Activated CD8-positive, alpha-beta T cell treated with anti-CD3 and anti-CD28 coated beads for 36 hours (primary cell): ENCODE measurements at regions not wholly inside any gene's neighbourhood (a gene's known extent, or its start where the extent isn't known, plus 50 kb on each side); places are given as distances from the start of the nearest gene placed in this dataset.

Experiments
- ATAC-seq: fragments of 200-7000 bp; cut with Tn5 transposase; one replicate; pipeline ENCODE4 v1.10.0; 2021; ENCODE audit warnings: mild to moderate bottlenecking, moderate library complexity
- CTCF ChIA-PET: fragments of 350-600 bp; sonication (Branson Sonifier 250); formaldehyde crosslinking; loops from one replicate; lab custom pipeline; 2021; ENCODE audit warnings: antibody characterized with exemption; lab: Charles Lee
- POLR2A ChIA-PET: fragments of 350-600 bp; sonication (Branson Sonifier 250); formaldehyde crosslinking; loops from one replicate; lab custom pipeline; 2021; ENCODE audit warnings: antibody characterized with exemption; lab: Charles Lee
- DNase-seq: peaks from one replicate; pipeline ENCODE4 v3.0.0-alpha.2; 2020
- H3K27ac Mint-ChIP-seq: one replicate; pipeline ENCODE4 v1.8.0; 2021; ENCODE audit warnings: mild to moderate bottlenecking, mixed read lengths
- H3K27me3 Mint-ChIP-seq: one replicate; pipeline ENCODE4 v1.8.0; 2021; ENCODE audit warnings: mixed read lengths
- H3K36me3 Mint-ChIP-seq: one replicate; pipeline ENCODE4 v1.8.0; 2021; ENCODE audit warnings: low read depth, mixed read lengths
- H3K4me1 Mint-ChIP-seq: one replicate; pipeline ENCODE4 v1.8.0; 2021; ENCODE audit warnings: low read depth, mixed read lengths
- H3K4me3 Mint-ChIP-seq: one replicate; pipeline ENCODE4 v1.8.0; 2021; ENCODE audit warnings: mild to moderate bottlenecking, moderate library complexity, mixed read lengths
- H3K9me3 Mint-ChIP-seq: one replicate; pipeline ENCODE4 v1.8.0; 2021; ENCODE audit warnings: mixed read lengths
- intact Hi-C: fragments of 100-400 bp; cut with micrococcal nuclease; formaldehyde crosslinking; loops from one replicate; pipeline ENCODE4 v1.10.0; 2022
- TF ChIP-seq, protein P1 (sequence below): fragments of 200-600 bp; IDR thresholded peaks from one replicate; pipeline ENCODE4 v1.8.0; 2022; ENCODE audit warnings: antibody characterized with exemption, mild to moderate bottlenecking

DNA sequence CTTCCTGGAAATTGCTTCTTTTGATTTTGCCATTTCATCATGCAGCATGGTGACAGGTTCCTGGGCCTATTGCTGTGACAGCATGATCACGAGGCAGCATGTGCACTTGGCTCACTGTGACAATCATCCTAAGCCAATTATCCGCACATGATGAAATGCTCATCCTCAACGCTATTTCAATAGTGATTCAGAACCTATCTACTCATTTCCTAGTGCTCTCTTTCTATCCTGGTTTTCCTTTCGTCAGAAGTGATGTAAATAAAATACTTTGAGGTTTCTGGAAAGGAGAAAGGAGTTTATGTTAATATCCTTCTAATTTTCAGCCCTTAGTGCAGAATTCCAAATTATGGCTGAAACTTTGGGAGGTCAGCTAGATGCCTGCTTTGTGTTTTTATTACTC lies 110.6 kb upstream of the ADAMTS5 start:
- TF ChIP-seq, protein P1, sequence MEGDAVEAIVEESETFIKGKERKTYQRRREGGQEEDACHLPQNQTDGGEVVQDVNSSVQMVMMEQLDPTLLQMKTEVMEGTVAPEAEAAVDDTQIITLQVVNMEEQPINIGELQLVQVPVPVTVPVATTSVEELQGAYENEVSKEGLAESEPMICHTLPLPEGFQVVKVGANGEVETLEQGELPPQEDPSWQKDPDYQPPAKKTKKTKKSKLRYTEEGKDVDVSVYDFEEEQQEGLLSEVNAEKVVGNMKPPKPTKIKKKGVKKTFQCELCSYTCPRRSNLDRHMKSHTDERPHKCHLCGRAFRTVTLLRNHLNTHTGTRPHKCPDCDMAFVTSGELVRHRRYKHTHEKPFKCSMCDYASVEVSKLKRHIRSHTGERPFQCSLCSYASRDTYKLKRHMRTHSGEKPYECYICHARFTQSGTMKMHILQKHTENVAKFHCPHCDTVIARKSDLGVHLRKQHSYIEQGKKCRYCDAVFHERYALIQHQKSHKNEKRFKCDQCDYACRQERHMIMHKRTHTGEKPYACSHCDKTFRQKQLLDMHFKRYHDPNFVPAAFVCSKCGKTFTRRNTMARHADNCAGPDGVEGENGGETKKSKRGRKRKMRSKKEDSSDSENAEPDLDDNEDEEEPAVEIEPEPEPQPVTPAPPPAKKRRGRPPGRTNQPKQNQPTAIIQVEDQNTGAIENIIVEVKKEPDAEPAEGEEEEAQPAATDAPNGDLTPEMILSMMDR: no peak
- intact Hi-C loops: no loop called here
- H3K27ac Mint-ChIP-seq: no peak overlapping the region
- H3K36me3 Mint-ChIP-seq: no peaks in the 10 kb centered on the region
- no peak for ATAC-seq
- ChIA-PET CTCF (no interaction called here), POLR2A (no interaction called here)
- no peaks in the 10 kb centered on the region for H3K9me3 Mint-ChIP-seq
- DNase-seq: no peak
- H3K4me3 Mint-ChIP-seq: no peak overlapping the region
- H3K4me1 Mint-ChIP-seq: no peaks in the 10 kb centered on the region
- no peaks in the 10 kb centered on the region for H3K27me3 Mint-ChIP-seq

DNA sequence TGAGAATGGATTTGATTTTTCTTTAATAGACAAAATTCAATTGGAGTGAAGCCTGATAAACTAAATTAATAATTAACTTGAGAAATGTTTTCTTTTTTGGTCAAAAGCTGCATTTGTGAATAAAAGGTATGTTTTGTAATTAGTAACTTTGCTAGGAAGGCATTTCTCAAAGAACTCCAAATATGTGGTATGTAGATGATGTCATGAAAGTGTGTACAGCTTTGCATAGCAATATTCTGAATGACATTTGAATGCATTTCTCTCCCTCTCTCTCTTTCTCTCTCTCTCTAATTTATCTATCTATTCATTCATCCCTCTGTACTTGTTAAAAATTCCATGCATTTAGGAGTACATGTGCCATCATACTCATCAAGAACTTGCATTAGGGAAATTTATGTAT lies 109.1 kb upstream of the ADAMTS5 start:
- Mint-ChIP-seq H3K9me3 (no peaks in the 10 kb centered on the region), H3K4me3 (no peak overlapping the region), H3K36me3 (no peaks in the 10 kb centered on the region), H3K27me3 (no peaks in the 10 kb centered on the region), H3K27ac (no peak overlapping the region), H3K4me1 (no peaks in the 10 kb centered on the region)
- no peak for DNase-seq
- intact Hi-C loops: no loop called here
- POLR2A ChIA-PET: no interaction called here
- no peak for ATAC-seq
- CTCF ChIA-PET: no interaction called here
- TF ChIP-seq, protein P1: no peak

DNA sequence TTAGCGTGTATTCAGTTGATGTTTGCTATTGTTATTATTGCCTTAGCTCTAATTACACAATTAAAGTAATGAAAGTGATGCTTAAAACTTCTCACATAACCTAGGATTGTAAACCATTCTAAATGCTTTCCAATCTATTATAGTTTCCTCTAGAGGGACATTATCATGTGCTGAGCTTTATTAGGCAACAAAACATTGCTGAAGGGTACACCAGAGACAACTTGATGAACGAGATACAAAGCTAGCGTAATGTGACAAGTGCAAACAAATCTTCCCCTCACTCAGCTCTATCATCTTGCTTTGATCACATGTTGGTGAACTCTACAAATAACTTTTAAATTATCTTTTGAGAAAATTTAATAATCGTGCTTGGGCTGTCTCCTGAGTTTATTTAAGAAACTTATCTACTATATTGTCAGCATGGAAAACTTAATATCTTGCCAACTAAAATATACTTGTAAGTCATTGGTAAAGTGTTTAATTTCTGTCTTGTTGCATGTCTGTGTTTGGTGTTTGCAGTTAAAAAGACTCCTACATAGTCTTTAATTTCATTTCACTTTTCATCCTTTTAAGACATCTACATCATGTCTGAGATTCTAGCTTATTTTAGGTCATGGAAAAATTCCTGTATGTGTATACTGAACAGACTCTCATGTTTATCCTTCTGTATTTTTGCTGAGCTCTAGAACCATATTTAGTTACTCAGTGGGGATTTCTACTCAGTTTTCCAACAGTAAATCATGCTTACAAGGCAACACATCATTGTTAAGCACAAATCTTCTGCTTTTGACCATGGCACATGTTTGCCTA lies 104.2 kb upstream of the ADAMTS5 start:
- Mint-ChIP-seq H3K9me3 (no peaks in the 10 kb centered on the region), H3K4me3 (no peak overlapping the region), H3K27ac (no peak overlapping the region), H3K4me1 (no peaks in the 10 kb centered on the region), H3K36me3 (no peaks in the 10 kb centered on the region), H3K27me3 (no peaks in the 10 kb centered on the region)
- intact Hi-C loops: no loop called here
- DNase-seq (no peak), ATAC-seq (no peak)
- POLR2A ChIA-PET: no interaction called here
- TF ChIP-seq, protein P1: no peak
- CTCF ChIA-PET: no interaction called here

DNA sequence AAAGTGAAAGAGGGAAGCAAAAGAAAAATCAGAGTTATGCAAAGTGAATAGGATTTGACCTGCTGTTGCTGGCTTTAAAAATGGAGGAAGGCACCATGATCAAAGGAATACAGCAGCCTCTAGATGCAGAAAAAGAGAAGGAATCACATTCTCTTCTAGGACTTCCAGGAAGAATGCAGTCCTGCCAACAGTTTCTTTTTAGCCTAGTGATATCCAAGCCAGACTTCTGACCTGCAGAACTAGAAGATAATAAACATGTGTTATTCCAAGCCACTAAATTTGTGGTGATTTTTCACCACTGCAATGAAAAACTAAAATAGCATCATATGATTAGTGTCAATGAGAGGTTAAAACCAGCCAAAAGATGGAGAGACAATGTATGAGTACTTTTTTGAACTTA lies 101.9 kb upstream of the ADAMTS5 start:
- Mint-ChIP-seq H3K4me3 (no peak overlapping the region), H3K4me1 (no peaks in the 10 kb centered on the region), H3K36me3 (no peaks in the 10 kb centered on the region), H3K9me3 (peaks cover 9% of the 10 kb centered on the region), H3K27me3 (no peaks in the 10 kb centered on the region), H3K27ac (no peak overlapping the region)
- POLR2A ChIA-PET: no interaction called here
- DNase-seq (no peak), ATAC-seq (no peak)
- TF ChIP-seq, protein P1: no peak
- CTCF ChIA-PET: no interaction called here
- intact Hi-C loops: no loop called here

DNA sequence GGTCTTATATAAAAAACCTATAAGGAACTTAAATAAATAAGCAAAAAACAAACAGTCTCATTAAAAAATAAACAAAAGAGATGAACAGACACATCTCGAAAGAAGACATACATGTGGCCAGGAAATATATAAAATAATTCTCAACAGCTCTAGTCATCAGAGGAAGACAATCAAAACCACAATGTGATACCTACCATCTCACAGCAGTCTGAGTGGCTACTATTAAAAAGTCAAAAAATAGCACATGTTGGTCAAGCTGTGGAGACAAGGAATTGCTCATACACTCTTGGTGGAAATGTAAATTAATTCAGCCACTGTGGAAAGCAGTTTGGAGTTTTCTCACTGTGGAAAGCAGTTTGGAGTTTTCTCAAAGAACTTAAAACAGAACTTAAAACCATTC lies 100.3 kb upstream of the ADAMTS5 start:
- DNase-seq: no peak
- ChIA-PET CTCF (no interaction called here), POLR2A (no interaction called here)
- H3K4me1 Mint-ChIP-seq: no peaks in the 10 kb centered on the region
- intact Hi-C loops: no loop called here
- ATAC-seq: no peak
- no peaks in the 10 kb centered on the region for H3K36me3 Mint-ChIP-seq
- no peak overlapping the region for H3K27ac Mint-ChIP-seq
- no peaks in the 10 kb centered on the region for H3K27me3 Mint-ChIP-seq
- peaks cover 17% of the 10 kb centered on the region for H3K9me3 Mint-ChIP-seq
- TF ChIP-seq, protein P1: no peak
- no peak overlapping the region for H3K4me3 Mint-ChIP-seq
